ENCODE measurements at regions not wholly inside any gene's neighbourhood (a gene's known extent, or its start where the extent isn't known, plus 50 kb on each side); places are given as distances from the start of the nearest gene placed in this dataset.

DNA sequence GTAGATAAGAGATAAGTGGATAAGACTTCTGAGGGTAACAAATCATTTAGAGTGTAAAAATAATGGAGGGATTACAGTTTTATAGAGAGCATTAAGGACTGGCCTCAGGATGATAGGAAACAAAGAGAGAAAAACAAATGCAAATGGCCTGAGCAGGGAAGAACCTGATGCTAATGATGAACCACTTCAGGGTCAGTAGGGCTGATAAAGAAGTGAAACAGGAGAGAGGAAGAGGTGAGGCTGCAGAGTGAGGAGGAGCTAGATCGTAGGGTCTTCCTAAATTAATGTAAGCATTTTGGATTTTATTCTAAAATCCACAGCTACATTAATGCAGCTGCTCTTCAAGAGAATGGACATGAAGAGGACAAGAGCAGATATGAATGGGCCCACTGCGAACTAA lies 698.0 kb upstream of the MEF2C start:
- H2AK9ac ChIP-seq (replicated peaks; ENCODE audit: low read depth, low read length, poor library complexity), result no peak overlapping the region
- H3K9ac ChIP-seq (ENCODE audit: low read depth, low read length), result no peak overlapping the region
- H3K9me1 ChIP-seq (ENCODE audit: insufficient read depth, low read length), result no peaks in the 10 kb centered on the region
- H2AK5ac ChIP-seq (ENCODE audit: low read depth, low read length), result no peak overlapping the region
- H3K4ac ChIP-seq (ENCODE audit: low read depth, low read length), result no peak overlapping the region
- no peak overlapping the region for H3K27ac ChIP-seq (ENCODE audit: insufficient read depth, low read length)
- H3K79me1 ChIP-seq (ENCODE audit: low read depth in 1 of 2, low read length in 2 of 2), result no peaks in the 10 kb centered on the region
- H2BK5ac ChIP-seq (ENCODE audit: low read depth, low read length, poor library complexity, severe bottlenecking), result no peak overlapping the region
- no peak overlapping the region for H2BK20ac ChIP-seq (ENCODE audit: low read depth, low read length)
- H3K14ac ChIP-seq (replicated peaks; ENCODE audit: low read depth, low read length), result no peak overlapping the region
- H3K56ac ChIP-seq (ENCODE audit: extremely low read depth, insufficient read depth, low read length), result no peak overlapping the region
- no peak overlapping the region for H4K8ac ChIP-seq (ENCODE audit: low read depth in 2 of 2, low read length in 2 of 2)
- no peak overlapping the region for H2BK15ac ChIP-seq (ENCODE audit: low read depth, low read length)
- H4K5ac ChIP-seq (ENCODE audit: low read depth, low read length), result no peak overlapping the region
- in situ Hi-C loops (cut with MboI; ENCODE audit: low sequenced_read_pairs) (no loop called here), dilution Hi-C loops (cut with HindIII; ENCODE audit: low sequenced_read_pairs, unreplicated experiment) (no loop called here), intact Hi-C loops (cut with micrococcal nuclease) (no loop called here)
- H2BK120ac ChIP-seq (ENCODE audit: low read depth, low read length), result no peak overlapping the region
- no CpG with 5 or more reads among the region's 2 CpGs for WGBS, 2 experiments (ENCODE audit: extremely low coverage in 2 of 2, insufficient read length in 1 of 2)
- no peak overlapping the region for H3K4me3 ChIP-seq (ENCODE audit: insufficient read depth, low read depth, low read length)
- POLR2A ChIA-PET (ENCODE audit: unreplicated experiment), result interaction anchor here (0.7 kb wide), 1 partner anchor 10 kb away, joined by 4 read pairs; no protein-coding TSS in a partner anchor
- BruUV-seq (replicated peaks), result no TSS peak
- no peaks in the 10 kb centered on the region for H3K9me3 ChIP-seq (ENCODE audit: control insufficient read depth, insufficient read depth, low read length)
- H3K27me3 ChIP-seq (ENCODE audit: control insufficient read depth, insufficient read depth, low read length), result no peaks in the 10 kb centered on the region
- TF ChIP-seq RAD21 (IDR thresholded peaks at IDR 0.05; ENCODE audit: low read length) (no peak), MAZ (IDR thresholded peaks at IDR 0.05; ENCODE audit: borderline replicate concordance, low read depth, low read length) (no peak), CHD1 (IDR thresholded peaks at IDR 0.05; ENCODE audit: low read depth, low read length) (no peak), POLR2A (IDR thresholded peaks at IDR 0.05; ENCODE audit: low read depth, low read length) (no peak), BHLHE40 (IDR thresholded peaks at IDR 0.05; ENCODE audit: low read depth, low read length) (no peak), CEBPB (IDR thresholded peaks at IDR 0.05; ENCODE audit: low read depth, low read length) (no peak), MAFK (IDR thresholded peaks at IDR 0.05; ENCODE audit: low read depth, low read length) (no peak)
- TF ChIP-seq, protein P1, sequence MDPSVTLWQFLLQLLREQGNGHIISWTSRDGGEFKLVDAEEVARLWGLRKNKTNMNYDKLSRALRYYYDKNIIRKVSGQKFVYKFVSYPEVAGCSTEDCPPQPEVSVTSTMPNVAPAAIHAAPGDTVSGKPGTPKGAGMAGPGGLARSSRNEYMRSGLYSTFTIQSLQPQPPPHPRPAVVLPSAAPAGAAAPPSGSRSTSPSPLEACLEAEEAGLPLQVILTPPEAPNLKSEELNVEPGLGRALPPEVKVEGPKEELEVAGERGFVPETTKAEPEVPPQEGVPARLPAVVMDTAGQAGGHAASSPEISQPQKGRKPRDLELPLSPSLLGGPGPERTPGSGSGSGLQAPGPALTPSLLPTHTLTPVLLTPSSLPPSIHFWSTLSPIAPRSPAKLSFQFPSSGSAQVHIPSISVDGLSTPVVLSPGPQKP (IDR thresholded peaks at IDR 0.05; ENCODE audit: borderline replicate concordance, low read depth, low read length), result no peak
- TF ChIP-seq, protein P2, sequence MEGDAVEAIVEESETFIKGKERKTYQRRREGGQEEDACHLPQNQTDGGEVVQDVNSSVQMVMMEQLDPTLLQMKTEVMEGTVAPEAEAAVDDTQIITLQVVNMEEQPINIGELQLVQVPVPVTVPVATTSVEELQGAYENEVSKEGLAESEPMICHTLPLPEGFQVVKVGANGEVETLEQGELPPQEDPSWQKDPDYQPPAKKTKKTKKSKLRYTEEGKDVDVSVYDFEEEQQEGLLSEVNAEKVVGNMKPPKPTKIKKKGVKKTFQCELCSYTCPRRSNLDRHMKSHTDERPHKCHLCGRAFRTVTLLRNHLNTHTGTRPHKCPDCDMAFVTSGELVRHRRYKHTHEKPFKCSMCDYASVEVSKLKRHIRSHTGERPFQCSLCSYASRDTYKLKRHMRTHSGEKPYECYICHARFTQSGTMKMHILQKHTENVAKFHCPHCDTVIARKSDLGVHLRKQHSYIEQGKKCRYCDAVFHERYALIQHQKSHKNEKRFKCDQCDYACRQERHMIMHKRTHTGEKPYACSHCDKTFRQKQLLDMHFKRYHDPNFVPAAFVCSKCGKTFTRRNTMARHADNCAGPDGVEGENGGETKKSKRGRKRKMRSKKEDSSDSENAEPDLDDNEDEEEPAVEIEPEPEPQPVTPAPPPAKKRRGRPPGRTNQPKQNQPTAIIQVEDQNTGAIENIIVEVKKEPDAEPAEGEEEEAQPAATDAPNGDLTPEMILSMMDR (conservative IDR thresholded peaks at IDR 0.05; ENCODE audit: low read depth, low read length), result no peak
- no peaks in the 10 kb centered on the region for H3K36me3 ChIP-seq (ENCODE audit: control insufficient read depth, insufficient read depth, low read length)
- H4K20me1 ChIP-seq (ENCODE audit: insufficient read depth, low read length), result no peaks in the 10 kb centered on the region
- no peak overlapping the region for H2AFZ ChIP-seq (replicated peaks; ENCODE audit: low read length, poor library complexity)
- H3K4me1 ChIP-seq (ENCODE audit: control insufficient read depth, insufficient read depth, low read length), result no peaks in the 10 kb centered on the region
- no peak for DNase-seq
- H4K91ac ChIP-seq (ENCODE audit: insufficient read depth, low read depth, low read length), result no peak overlapping the region
- no peak overlapping the region for H3K23ac ChIP-seq (ENCODE audit: low read depth, low read length)
- ATAC-seq (ENCODE audit: low read depth), result no peak
- CTCF ChIA-PET, result interaction anchor here (0.6 kb wide), 1 partner anchor 12 kb away, joined by 3 read pairs; no protein-coding TSS in a partner anchor
- H3K18ac ChIP-seq (ENCODE audit: low read depth, low read length), result no peak overlapping the region
- no peak overlapping the region for H3K4me2 ChIP-seq (ENCODE audit: low read depth, low read length)
